ENCODE measurements at regions not wholly inside any gene's neighbourhood (a gene's known extent, or its start where the extent isn't known, plus 50 kb on each side); places are given as distances from the start of the nearest gene placed in this dataset.

- no peak for ATAC-seq
These were observed 59.8 kb upstream of the FHIT start for GRCh38 chr3:61311044-61311443.

GRCh38 chr3:61315871-61316270 lies 64.6 kb upstream of the FHIT start:
- ATAC-seq: no peak

DNA sequence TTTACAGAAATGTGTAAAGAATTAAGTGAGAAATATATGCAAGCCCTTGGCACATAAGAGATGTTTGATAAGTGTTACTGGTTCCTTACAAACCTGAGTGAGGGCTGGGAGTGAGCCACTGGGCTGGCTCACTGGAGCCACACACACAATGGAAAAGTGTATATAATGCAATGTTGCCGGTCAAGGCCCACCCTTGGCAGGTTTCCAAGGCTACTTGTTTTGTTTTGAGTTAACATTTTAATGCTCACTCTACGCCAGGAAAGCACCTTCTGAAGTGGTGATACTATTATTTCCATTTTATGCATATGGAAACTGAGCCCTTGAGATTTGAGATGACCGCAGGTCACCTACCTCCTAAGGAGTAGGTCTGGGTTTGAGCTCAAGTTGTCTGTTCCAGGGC lies 71.8 kb upstream of the FHIT start:
- no peak for ATAC-seq

DNA sequence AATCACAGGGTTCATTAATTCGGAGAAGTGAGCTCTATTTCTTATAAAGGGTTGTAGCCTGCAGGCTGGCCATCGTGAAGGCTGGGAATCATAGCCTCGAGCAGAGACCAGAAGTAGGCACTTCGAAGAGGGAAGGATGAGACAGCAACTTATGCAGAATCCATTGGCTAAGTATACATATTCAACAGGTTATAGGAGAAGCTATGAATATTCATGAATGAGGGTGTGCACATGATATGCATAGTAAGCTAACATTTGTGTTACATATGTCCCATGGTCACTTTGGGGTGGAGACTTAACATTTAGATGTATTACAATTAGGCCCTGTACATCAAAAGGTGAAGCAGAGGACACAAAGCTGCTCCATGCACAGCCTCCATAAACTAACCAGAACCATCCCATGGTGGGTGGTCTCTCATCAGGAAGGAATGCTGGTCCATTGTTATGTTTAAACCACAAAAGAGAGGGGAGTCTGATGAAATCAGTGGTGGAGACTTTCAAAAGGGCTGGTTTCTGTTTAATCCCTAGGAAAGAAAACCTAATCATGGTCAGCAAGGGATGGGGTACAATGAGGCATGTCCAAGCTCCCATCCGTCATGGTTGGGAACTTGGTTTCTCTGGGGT lies 80.8 kb upstream of the FHIT start:
- no peak for ATAC-seq

GRCh38 chr3:61333192-61333961 lies 82.1 kb upstream of the FHIT start:
- no peak for ATAC-seq

- no peak for ATAC-seq
These were observed 83.5 kb upstream of the FHIT start for GRCh38 chr3:61334783-61335182.

DNA sequence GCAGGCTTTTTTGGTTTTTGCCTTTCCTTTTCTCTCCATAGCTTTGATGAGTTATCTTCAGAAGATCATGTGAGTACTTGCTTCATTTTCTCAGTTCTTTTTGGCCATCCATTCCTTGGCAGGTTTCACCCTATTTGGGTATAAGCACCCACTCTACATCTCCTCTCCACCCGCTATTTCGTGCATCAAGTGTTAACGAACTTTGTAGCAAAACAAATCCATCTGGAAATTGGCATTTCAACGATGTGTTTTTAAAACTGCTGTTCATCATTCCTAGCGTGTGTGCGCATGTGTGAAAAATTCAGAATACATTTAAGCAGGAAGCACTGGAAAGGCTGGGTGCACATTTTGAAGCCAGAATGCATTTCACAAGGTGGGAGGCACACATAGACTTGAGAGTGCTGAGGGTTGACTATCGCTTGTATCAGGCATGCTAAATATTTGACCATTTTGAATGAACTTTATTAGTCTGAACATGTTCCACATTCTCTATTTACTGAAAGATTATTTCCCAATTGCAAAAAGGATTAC lies 89.7 kb upstream of the FHIT start:
- no peak for ATAC-seq

- ATAC-seq: no peak
These were observed 92.3 kb upstream of the FHIT start for GRCh38 chr3:61343543-61343942.

- no peak for ATAC-seq
These were observed 93.8 kb upstream of the FHIT start for GRCh38 chr3:61345020-61345419.

- no peak for ATAC-seq
These were observed 96.7 kb upstream of the FHIT start for GRCh38 chr3:61347981-61348380.

- no peak for ATAC-seq
These were observed 98.5 kb upstream of the FHIT start for GRCh38 chr3:61349717-61350116.

DNA sequence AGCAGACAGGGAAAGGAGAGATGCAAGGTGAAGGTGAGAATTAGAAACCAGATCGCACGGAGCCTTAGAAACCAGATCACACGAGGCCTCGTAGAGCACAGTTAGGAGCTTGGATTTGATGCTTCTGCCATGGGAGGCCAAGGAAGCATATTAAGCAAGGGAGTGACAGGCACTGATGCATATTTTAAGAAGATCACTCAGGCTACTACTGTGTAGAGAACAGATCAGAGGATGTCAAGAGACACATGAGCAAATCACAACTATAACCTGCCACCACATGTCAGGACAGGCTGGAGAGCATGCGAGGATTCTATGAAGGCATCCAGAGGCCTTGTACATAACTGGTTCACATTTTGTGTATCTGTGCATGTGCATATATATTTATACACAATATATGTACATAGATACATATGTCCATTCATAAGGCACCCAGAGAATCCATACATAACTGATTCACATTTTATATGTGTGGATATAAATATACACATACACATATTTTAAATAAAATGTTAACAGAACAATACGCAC lies 99.6 kb upstream of the FHIT start:
- ATAC-seq: no peak

DNA sequence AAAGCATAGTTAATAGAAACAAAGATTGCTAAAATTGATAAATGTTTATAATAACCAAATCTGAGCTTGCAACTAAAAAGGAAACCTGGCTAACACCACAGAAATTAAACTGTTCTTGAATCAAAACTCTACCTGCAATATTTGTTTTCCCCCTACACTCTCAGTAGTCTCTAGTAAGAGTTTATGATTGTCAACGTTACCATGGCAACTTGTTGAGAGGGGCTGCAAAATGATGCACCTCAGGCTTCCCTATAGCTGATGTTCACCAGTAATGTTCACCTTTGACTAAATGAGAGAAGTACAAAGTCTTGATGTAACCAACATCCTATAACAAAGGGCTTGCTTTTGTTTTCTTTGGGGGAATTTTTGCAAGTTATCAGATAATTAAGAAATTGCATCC lies 101.1 kb upstream of the FHIT start:
- ATAC-seq: no peak

- ATAC-seq: no peak
These were observed 102.1 kb upstream of the FHIT start for GRCh38 chr3:61353382-61353781.

DNA sequence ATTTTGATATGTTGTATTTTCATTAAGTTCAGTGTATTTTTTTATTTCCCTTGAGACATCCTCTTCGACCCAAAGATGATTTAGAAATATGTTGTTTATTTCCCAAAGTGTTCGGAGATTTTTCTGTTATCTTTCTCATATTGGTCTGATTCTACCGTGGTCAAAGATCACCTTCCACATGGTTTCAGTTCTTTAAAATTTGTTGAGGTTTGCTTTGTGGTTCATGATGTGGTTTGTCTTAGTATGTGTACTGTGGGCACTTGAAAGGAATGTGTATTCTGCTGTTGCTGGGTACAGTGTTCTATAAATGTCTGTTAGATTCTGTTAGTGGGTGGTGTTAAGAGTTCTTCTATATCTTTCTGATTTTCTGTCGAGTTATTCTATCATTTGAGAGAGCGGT lies 103.4 kb upstream of the FHIT start:
- ATAC-seq: no peak

DNA sequence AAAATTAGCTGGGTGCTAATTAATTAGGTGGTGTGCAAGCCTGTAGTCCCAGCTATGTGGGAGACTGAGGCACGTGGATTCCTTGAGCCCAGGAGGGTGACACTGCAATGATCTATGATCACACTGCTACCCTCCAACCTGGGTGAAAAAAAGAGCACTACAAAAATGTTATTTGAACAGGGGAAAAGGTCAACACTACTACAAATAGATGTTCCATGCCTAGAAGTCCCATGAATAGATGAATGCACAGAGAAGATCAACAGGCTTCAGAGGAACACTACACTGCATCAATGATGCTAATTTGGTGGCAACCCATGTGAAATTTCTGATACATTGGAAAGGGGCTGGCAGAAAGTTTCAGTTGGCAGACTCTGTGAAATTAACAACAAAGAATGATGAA lies 105.4 kb upstream of the FHIT start:
- no peak for ATAC-seq

DNA sequence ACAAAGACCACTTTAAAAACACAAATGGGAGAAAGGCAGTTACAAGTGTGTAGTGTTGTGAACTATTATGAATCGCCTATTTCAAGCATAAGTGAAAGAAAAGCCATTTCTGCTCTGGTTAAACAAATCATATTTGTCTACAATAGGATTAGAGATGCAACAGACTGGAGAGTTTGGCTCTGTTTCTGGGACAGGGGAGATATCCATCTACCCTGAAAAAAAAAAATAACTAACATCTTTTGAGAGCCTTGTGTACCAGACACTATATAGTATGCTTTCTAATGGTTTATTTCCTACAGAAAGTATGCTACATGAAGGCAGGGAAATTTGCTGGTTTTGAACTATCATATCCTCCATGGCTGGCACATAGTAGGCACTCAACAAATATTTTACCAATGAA lies 106.7 kb upstream of the FHIT start:
- ATAC-seq: no peak

DNA sequence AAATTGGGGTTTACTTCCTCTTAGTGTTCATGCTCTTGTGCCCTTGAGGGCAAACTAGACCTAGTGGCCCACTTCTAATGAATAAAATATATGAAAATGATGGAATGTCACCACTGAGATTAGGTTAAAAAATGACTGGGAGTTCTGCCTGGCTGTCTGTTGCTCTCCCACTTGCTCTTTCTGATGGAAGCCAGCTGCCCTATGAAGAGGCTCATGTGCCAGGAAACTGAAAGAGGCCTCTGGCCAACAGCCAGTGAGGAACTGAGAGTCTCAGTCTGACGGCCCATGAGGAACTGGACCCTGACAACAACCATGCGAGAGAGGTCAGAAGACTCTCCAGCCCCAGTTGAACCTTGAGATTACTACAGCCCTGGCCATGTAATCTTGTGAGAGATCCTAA lies 107.1 kb upstream of the FHIT start:
- no peak for ATAC-seq

GRCh38 chr3:61360297-61360965 lies 109.2 kb upstream of the FHIT start:
- ATAC-seq: no peak

DNA sequence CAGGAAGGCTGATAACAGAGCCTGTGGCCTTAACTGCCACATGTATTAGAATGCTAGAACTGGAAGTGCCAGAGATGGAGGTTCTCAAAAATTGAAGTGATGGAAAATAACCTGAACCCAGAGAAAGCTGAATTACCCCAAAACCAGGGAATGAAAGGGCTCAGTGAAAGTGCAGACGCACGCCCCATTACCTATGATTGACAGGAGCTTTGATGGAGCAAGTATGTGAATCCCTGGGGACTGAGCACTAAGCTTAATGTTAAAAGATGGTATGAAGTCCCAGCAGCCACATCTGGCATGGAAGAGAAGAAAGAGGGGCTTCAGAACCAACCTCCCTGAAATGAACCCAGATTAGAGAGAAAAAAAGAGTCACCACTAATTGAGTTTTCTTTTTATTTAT lies 118.4 kb upstream of the FHIT start:
- no peak for ATAC-seq

- ATAC-seq: no peak
These were observed 119.9 kb upstream of the FHIT start for GRCh38 chr3:61371123-61371522.

DNA sequence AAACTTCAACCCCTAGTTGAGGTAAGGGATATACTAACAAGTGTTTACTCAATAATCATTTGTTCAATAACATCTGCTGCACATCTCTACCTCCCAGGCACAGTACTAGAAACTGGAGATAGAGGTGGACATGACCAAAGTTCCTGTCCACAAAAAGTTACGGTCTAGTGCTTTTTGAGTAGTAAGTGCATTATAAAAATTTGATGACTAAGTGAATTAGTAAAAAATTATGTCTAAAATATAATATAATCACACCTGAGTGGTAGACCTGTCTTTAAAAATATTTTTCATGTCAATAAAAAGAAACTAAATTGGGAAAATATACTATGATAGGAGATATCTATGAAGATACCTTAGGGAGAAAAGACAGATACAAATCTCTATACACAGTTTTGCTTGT lies 121.5 kb upstream of the FHIT start:
- no peak for ATAC-seq

GRCh38 chr3:61378311-61378710 lies 127.1 kb upstream of the FHIT start:
- ATAC-seq: no peak
